RCC 7860 (cell line): ENCODE measurements at regions not wholly inside any gene's neighbourhood (a gene's known extent, or its start where the extent isn't known, plus 50 kb on each side); places are given as distances from the start of the nearest gene placed in this dataset.

ENCODE experiments used
- DNase-seq: peaks from one replicate; pipeline ENCODE4 v3.0.0-alpha.2; 2015; ENCODE audit warnings: low spot score
- FAIRE-seq: peaks from 2 replicates; lab custom pipeline; 2012; peaks lifted over from hg19 to GRCh38; lab: Jason Lieb, UNC

GRCh38 chr14:84579292-84579691 is 950.7 kb upstream of the FLRT2 start:
- FAIRE-seq (no peak), DNase-seq (no peak)

- FAIRE-seq (no peak), DNase-seq (no peak)
These were observed 948.9 kb upstream of the FLRT2 start for GRCh38 chr14:84581041-84581440.

- no peak for FAIRE-seq
- DNase-seq = no peak
These were observed 945.4 kb upstream of the FLRT2 start for GRCh38 chr14:84584511-84584910.

GRCh38 chr14:84591827-84592445 is 938.0 kb upstream of the FLRT2 start:
- DNase-seq = no peak
- FAIRE-seq = no peak

GRCh38 chr14:84592770-84593169 is 937.2 kb upstream of the FLRT2 start:
- DNase-seq (no peak), FAIRE-seq (no peak)

GRCh38 chr14:84610086-84610485 is 919.9 kb upstream of the FLRT2 start:
- no peak for FAIRE-seq
- DNase-seq = no peak

GRCh38 chr14:84622357-84622756 is 907.6 kb upstream of the FLRT2 start:
- DNase-seq = no peak
- no peak for FAIRE-seq

- FAIRE-seq (no peak), DNase-seq (no peak)
These were observed 886.5 kb upstream of the FLRT2 start for GRCh38 chr14:84643446-84643845.

- DNase-seq (no peak), FAIRE-seq (no peak)
These were observed 883.0 kb upstream of the FLRT2 start for GRCh38 chr14:84646786-84647500.

GRCh38 chr14:84655014-84655413 is 874.9 kb upstream of the FLRT2 start:
- no peak for FAIRE-seq
- DNase-seq = no peak

GRCh38 chr14:84657911-84658310 is 872.0 kb upstream of the FLRT2 start:
- no peak for FAIRE-seq
- no peak for DNase-seq

GRCh38 chr14:84670796-84671195 is 859.1 kb upstream of the FLRT2 start:
- FAIRE-seq (no peak), DNase-seq (no peak)

GRCh38 chr14:84671776-84672175 is 858.2 kb upstream of the FLRT2 start:
- FAIRE-seq (no peak), DNase-seq (no peak)

GRCh38 chr14:84674636-84675035 is 855.3 kb upstream of the FLRT2 start:
- DNase-seq = no peak
- FAIRE-seq = no peak

GRCh38 chr14:84686550-84686949 is 843.4 kb upstream of the FLRT2 start:
- FAIRE-seq (no peak), DNase-seq (no peak)

GRCh38 chr14:84688297-84689025 is 841.5 kb upstream of the FLRT2 start:
- DNase-seq (no peak), FAIRE-seq (no peak)

GRCh38 chr14:84694161-84694560 is 835.8 kb upstream of the FLRT2 start:
- FAIRE-seq = no peak

GRCh38 chr14:84704601-84705000 is 825.3 kb upstream of the FLRT2 start:
- no peak for DNase-seq
- FAIRE-seq = no peak

More at GRCh38 chr14:84694161-84694560, 835.8 kb upstream of the FLRT2 start:
- no peak for DNase-seq

- DNase-seq (no peak), FAIRE-seq (no peak)
These were observed 822.1 kb upstream of the FLRT2 start for GRCh38 chr14:84707830-84708229.

GRCh38 chr14:84708865-84709264 is 821.1 kb upstream of the FLRT2 start:
- DNase-seq (no peak), FAIRE-seq (no peak)

- FAIRE-seq = no peak
- no peak for DNase-seq
These were observed 803.5 kb upstream of the FLRT2 start for GRCh38 chr14:84726471-84726870.
